K562 (cell line): ENCODE measurements at regions not wholly inside any gene's neighbourhood (a gene's known extent, or its start where the extent isn't known, plus 50 kb on each side); places are given as distances from the start of the nearest gene placed in this dataset.

ENCODE experiments used
- HMGN3 ChIP-seq: IDR thresholded peaks from 2 replicates; pipeline ENCODE4 v1.6.1; 2011; ENCODE audit warnings: borderline replicate concordance, low read depth, mild to moderate bottlenecking, mixed read lengths, low read length; ENCODE audit not compliant: insufficient read length; ENCODE audit errors: extremely low read depth
- LEF1 ChIP-seq: fragments of 450-650 bp; IDR thresholded peaks from 2 replicates; pipeline ENCODE4 v1.6.1; 2016; ENCODE audit warnings: mild to moderate bottlenecking
- MTA3 ChIP-seq: fragments of 450-650 bp; formaldehyde crosslinking; IDR thresholded peaks from 2 replicates; pipeline ENCODE4 v1.6.1; 2017; ENCODE audit warnings: mild to moderate bottlenecking, borderline replicate concordance
- NR2F6 ChIP-seq: fragments of 450-650 bp; formaldehyde crosslinking; IDR thresholded peaks from 2 replicates; pipeline ENCODE4 v1.4.0; 2020; ENCODE audit warnings: mild to moderate bottlenecking
- NR4A1 ChIP-seq, 2 experiments: fragments of 250-450 bp in 1 of 2; fragments of 450-650 bp in 1 of 2; sonication (Bioruptor Pico) in 1 of 2; IDR thresholded peaks; 2 replicates each; pipeline versions ENCODE4 v1.4.0 to v1.6.1; 2016 to 2020; ENCODE audit warnings: mild to moderate bottlenecking in 2 of 2, missing compliant biosample characterization in 1 of 2, missing genetic modification characterization in 1 of 2, moderate library complexity in 1 of 2
- PML ChIP-seq: IDR thresholded peaks from 2 replicates; pipeline ENCODE4 v1.6.1; 2012; ENCODE audit warnings: low read length, inconsistent platforms
- TAL1 ChIP-seq: fragments of 450-650 bp; IDR thresholded peaks from 2 replicates; pipeline ENCODE4 v1.6.1; 2016; ENCODE audit warnings: mild to moderate bottlenecking
- TGIF2 ChIP-seq: sonication (generic); formaldehyde crosslinking; IDR thresholded peaks from 2 replicates; pipeline ENCODE4 v1.8.1; 2022; ENCODE audit warnings: mild to moderate bottlenecking, missing genetic modification reagents, moderate library complexity
- YBX1 ChIP-seq: fragments of 450-650 bp; IDR thresholded peaks from 2 replicates; pipeline ENCODE4 v1.7.1; 2016; ENCODE audit warnings: mild to moderate bottlenecking
- ZNF217 ChIP-seq: sonication (generic); formaldehyde crosslinking; IDR thresholded peaks from 2 replicates; pipeline ENCODE4 v1.8.0; 2022; ENCODE audit warnings: mild to moderate bottlenecking, missing genetic modification reagents
- ZNF23 ChIP-seq: fragments of 250-450 bp; sonication (Bioruptor Pico); IDR thresholded peaks from 2 replicates; pipeline ENCODE4 v1.4.0; 2020; ENCODE audit warnings: mild to moderate bottlenecking
- TF ChIP-seq, protein P1 (sequence below): fragments of 450-650 bp; IDR thresholded peaks from 2 replicates; pipeline ENCODE4 v1.6.1; 2016; ENCODE audit warnings: low read depth
- TF ChIP-seq, protein P2 (sequence below): sonication (generic); formaldehyde crosslinking; IDR thresholded peaks from 2 replicates; pipeline ENCODE4 v1.8.0; 2022; ENCODE audit warnings: mild to moderate bottlenecking, missing genetic modification reagents, borderline replicate concordance
- TF ChIP-seq, protein P3 (sequence below): sonication (generic); formaldehyde crosslinking; IDR thresholded peaks from 2 replicates; pipeline ENCODE4 v1.5.0; 2020; ENCODE audit warnings: missing genetic modification reagents

DNA sequence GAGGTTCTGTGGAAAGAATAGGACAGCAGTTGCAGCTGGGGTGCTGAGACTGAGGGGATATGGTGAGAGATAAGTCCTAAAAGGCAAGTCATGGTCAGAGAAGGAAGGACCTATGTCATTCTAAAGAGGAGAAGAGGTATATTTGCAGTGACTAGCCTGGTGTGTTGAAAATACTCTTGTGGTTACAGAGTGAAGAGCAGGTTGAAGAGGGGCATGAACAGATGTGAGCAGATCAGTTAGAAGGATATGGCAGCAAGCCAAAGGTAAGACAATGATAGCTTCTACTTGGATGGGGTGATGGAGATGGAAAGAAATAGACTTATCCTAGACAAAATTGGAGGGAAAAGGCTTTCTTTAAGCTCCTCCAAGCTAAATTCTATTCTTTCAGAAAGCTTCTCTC, 469.8 kb upstream of the CPEB2 start (continued):
- TF ChIP-seq, protein P1, sequence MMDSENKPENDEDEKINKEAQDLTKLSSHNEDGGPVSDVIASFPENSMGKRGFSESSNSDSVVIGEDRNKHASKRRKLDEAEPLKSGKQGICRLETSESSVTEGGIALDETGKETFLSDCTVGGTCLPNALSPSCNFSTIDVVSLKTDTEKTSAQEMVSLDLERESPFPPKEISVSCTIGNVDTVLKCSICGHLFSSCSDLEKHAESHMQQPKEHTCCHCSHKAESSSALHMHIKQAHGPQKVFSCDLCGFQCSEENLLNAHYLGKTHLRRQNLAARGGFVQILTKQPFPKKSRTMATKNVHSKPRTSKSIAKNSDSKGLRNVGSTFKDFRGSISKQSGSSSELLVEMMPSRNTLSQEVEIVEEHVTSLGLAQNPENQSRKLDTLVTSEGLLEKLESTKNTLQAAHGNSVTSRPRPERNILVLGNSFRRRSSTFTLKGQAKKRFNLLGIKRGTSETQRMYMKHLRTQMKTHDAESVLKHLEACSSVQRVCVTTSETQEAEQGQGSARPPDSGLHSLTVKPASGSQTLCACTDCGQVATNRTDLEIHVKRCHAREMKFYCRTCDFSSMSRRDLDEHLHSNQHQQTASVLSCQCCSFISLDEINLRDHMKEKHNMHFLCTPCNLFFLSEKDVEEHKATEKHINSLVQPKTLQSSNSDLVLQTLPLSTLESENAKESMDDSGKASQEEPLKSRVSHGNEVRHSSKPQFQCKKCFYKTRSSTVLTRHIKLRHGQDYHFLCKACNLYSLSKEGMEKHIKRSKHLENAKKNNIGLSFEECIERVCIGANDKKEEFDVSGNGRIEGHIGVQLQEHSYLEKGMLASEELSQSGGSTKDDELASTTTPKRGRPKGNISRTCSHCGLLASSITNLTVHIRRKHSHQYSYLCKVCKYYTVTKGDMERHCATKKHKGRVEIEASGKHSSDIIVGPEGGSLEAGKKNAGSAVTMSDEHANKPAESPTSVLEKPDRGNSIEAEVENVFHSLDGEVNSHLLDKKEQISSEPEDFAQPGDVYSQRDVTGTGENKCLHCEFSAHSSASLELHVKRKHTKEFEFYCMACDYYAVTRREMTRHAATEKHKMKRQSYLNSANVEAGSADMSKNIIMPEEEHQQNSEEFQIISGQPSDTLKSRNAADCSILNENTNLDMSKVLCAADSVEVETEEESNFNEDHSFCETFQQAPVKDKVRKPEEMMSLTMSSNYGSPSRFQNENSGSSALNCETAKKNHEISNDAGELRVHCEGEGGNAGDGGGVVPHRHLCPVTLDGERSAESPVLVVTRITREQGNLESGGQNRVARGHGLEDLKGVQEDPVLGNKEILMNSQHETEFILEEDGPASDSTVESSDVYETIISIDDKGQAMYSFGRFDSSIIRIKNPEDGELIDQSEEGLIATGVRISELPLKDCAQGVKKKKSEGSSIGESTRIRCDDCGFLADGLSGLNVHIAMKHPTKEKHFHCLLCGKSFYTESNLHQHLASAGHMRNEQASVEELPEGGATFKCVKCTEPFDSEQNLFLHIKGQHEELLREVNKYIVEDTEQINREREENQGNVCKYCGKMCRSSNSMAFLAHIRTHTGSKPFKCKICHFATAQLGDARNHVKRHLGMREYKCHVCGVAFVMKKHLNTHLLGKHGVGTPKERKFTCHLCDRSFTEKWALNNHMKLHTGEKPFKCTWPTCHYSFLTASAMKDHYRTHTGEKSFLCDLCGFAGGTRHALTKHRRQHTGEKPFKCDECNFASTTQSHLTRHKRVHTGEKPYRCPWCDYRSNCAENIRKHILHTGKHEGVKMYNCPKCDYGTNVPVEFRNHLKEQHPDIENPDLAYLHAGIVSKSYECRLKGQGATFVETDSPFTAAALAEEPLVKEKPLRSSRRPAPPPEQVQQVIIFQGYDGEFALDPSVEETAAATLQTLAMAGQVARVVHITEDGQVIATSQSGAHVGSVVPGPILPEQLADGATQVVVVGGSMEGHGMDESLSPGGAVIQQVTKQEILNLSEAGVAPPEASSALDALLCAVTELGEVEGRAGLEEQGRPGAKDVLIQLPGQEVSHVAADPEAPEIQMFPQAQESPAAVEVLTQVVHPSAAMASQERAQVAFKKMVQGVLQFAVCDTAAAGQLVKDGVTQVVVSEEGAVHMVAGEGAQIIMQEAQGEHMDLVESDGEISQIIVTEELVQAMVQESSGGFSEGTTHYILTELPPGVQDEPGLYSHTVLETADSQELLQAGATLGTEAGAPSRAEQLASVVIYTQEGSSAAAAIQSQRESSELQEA, result no peak
- TF ChIP-seq MTA3 (no peak), LEF1 (no peak), ZNF23 (CRISPR knock-in tag) (no peak), PML (no peak), TGIF2 (CRISPR knock-in tag) (no peak), NR2F6 (CRISPR knock-in tag) (no peak), TAL1 (no peak), ZNF217 (CRISPR knock-in tag) (no peak), NR4A1 (CRISPR knock-in tag; IDR thresholded peaks at IDR 0.05) (no peak), NR4A1 (tag; IDR thresholded peaks at IDR 0.05) (no peak), HMGN3 (no peak), YBX1 (no peak)
- TF ChIP-seq, protein P2, sequence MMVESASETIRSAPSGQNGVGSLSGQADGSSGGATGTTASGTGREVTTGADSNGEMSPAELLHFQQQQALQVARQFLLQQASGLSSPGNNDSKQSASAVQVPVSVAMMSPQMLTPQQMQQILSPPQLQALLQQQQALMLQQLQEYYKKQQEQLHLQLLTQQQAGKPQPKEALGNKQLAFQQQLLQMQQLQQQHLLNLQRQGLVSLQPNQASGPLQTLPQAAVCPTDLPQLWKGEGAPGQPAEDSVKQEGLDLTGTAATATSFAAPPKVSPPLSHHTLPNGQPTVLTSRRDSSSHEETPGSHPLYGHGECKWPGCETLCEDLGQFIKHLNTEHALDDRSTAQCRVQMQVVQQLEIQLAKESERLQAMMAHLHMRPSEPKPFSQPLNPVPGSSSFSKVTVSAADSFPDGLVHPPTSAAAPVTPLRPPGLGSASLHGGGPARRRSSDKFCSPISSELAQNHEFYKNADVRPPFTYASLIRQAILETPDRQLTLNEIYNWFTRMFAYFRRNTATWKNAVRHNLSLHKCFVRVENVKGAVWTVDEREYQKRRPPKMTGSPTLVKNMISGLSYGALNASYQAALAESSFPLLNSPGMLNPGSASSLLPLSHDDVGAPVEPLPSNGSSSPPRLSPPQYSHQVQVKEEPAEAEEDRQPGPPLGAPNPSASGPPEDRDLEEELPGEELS (CRISPR knock-in tag), result no peak
- TF ChIP-seq, protein P3, sequence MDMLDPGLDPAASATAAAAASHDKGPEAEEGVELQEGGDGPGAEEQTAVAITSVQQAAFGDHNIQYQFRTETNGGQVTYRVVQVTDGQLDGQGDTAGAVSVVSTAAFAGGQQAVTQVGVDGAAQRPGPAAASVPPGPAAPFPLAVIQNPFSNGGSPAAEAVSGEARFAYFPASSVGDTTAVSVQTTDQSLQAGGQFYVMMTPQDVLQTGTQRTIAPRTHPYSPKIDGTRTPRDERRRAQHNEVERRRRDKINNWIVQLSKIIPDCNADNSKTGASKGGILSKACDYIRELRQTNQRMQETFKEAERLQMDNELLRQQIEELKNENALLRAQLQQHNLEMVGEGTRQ (CRISPR knock-in tag), result no peak
